22Rv1 (cell line): ENCODE measurements at regions not wholly inside any gene's neighbourhood (a gene's known extent, or its start where the extent isn't known, plus 50 kb on each side); places are given as distances from the start of the nearest gene placed in this dataset.

Experiments used
- H3K27ac ChIP-seq: fragments of 450-650 bp; 2 replicates; pipeline ENCODE4 v1.5.1; 2017
- ZFX ChIP-seq: fragments of 450-650 bp; IDR thresholded peaks from 2 replicates; pipeline ENCODE4 v1.6.1; 2017; ENCODE audit warnings: antibody characterized with exemption, borderline replicate concordance
- TF ChIP-seq, protein P1 (sequence below): fragments of 450-650 bp; IDR thresholded peaks from 2 replicates; pipeline ENCODE4 v1.5.1; 2017; ENCODE audit warnings: mild to moderate bottlenecking

DNA sequence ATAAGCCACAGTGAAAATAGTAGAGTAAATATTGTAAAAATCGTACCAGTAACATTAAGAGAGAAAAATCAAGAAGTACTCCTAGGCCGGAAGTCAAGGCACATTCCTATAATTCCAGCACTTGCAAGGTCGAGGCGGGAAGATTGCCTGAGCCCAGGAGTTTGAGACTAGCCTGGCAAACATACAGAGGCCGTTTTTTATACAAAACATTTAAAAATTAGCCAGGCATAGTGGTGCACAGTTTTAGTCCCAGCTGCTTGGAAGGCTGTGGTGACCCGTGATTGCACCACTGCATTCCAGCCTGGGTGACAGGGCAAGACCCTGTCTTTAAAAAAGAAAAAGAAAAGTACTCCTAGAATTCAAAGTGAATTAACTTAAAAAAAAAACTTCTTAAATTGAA is 341.8 kb downstream of the C12orf50 start:
- TF ChIP-seq, protein P1, sequence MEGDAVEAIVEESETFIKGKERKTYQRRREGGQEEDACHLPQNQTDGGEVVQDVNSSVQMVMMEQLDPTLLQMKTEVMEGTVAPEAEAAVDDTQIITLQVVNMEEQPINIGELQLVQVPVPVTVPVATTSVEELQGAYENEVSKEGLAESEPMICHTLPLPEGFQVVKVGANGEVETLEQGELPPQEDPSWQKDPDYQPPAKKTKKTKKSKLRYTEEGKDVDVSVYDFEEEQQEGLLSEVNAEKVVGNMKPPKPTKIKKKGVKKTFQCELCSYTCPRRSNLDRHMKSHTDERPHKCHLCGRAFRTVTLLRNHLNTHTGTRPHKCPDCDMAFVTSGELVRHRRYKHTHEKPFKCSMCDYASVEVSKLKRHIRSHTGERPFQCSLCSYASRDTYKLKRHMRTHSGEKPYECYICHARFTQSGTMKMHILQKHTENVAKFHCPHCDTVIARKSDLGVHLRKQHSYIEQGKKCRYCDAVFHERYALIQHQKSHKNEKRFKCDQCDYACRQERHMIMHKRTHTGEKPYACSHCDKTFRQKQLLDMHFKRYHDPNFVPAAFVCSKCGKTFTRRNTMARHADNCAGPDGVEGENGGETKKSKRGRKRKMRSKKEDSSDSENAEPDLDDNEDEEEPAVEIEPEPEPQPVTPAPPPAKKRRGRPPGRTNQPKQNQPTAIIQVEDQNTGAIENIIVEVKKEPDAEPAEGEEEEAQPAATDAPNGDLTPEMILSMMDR: no peak
- no peak for TF ChIP-seq ZFX
- no peak overlapping the region for H3K27ac ChIP-seq

- no peak overlapping the region for H3K27ac ChIP-seq
- TF ChIP-seq, protein P1: no peak
- no peak for TF ChIP-seq ZFX
Observed at GRCh38 chr12:87685696-87686095, 343.5 kb downstream of the C12orf50 start.

GRCh38 chr12:87679251-87679650 is 349.9 kb downstream of the C12orf50 start:
- no peak for TF ChIP-seq ZFX
- TF ChIP-seq, protein P1: no peak
- H3K27ac ChIP-seq: no peak overlapping the region

- no peak for TF ChIP-seq ZFX
- TF ChIP-seq, protein P1: no peak
- H3K27ac ChIP-seq: no peak overlapping the region
Observed at GRCh38 chr12:87678453-87678852, 350.7 kb downstream of the C12orf50 start.

DNA sequence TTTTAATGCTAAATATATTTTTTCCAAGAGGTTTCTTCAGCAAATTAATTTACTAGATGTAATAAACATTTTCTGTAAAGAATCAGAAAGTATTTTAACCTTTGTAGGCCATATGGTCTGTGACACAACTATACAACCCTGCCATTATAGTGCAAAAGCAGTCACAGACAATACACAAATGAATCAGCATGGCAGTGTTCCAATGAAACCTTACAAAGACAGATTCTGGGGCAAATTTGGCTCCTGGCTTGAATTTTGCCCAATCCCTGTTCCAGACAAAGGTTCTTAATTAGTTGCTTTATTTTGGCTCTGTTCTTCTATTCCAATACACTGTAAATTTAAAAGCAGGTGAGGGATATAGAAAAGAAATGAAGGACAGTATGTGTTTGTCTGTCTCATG is 352.5 kb downstream of the C12orf50 start:
- no peak overlapping the region for H3K27ac ChIP-seq
- TF ChIP-seq ZFX: no peak
- TF ChIP-seq, protein P1: no peak

DNA sequence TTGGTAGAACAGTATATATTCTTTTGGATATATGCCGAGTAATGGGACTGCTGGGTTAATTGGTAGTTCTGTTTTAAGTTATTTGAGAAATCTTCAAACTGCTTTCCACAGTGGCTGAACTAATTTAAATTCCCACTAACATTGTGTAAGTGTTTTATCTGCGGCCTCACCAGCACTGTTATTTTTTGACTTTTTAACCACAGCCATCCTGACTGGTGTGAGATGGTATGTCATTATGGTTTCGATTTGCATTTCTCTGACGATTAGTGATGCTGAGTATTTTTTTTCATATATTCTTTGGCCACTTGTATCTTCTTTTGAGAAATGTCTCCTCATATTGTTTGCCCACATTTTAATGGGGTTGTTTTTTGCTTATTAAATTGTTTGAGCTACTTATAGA is 357.4 kb downstream of the C12orf50 start:
- no peak overlapping the region for H3K27ac ChIP-seq
- TF ChIP-seq, protein P1: no peak
- TF ChIP-seq ZFX: no peak

GRCh38 chr12:87670448-87670847 is 358.8 kb downstream of the C12orf50 start:
- TF ChIP-seq, protein P1: no peak
- no peak for TF ChIP-seq ZFX
- no peak overlapping the region for H3K27ac ChIP-seq
